Stimulated activated CD4-positive, alpha-beta T cell treated with anti-CD3 and anti-CD28 coated beads, TNF-alpha, amount 100 ng/mL, for 48 hours (primary cell): ENCODE measurements at regions not wholly inside any gene's neighbourhood (a gene's known extent, or its start where the extent isn't known, plus 50 kb on each side); places are given as distances from the start of the nearest gene placed in this dataset.

ENCODE experiments used
- DNase-seq, 3 donors: peaks; one replicate each; pipeline ENCODE4 v3.0.0-alpha.2; 2020; ENCODE audit warnings: low read depth in 3 of 3

DNA sequence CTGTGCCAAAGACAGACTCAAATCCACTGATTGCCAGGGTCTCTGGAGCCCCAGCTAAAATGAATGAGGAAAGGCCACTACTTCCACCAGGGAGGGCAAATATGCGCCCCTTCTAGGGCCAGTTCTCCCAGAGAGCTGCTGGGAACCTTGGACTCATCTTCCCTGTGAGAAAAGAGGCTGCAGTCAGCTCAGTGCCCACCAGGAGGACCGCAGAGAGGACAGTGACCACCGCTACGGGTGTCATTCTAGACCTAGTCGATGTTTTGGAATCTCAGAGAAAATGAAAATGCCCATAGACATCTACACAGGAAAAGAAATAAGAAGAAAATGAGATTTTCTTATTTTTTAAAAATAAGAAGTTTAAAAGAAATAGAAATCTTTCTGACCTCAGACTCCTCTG is 235.1 kb downstream of the UQCRFS1 start:
- no peak for DNase-seq

DNA sequence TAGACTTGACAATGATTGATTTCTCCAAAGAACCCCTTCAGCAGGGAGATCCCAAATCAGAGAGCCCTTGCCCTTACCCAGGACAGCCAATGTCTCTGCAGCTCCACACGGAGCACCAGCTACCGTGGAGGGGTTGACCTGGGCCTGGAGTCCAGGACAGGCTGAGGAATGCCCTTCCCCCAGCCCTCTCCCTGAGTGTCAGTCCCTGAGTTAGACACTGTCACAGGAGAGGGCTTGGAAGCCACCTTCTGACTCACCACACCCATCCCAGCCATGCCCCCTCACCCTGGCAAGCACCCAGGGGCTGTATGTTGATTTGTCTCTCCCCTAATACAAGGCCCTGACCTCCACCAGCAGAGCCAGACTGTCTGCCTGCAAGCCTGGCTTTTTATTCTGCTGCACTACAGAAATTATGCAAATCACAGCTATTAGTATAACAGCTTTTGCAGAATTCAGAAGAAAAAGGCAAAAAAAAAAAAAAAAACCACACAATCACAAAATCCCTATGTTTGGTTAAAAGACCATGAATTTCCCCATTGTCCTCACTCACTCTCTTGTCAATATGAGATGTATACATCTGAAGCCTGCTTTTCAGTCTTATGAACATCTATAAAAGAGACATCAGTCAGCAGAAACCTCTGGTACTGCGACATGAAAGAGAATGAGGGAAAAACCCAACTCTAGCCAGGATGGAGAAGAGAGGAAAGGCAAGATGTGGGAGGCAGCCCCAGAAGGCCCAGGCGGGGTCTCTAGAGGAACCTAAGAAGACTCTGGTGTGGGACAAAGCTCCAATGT is 240.7 kb downstream of the UQCRFS1 start:
- no peak for DNase-seq

DNA sequence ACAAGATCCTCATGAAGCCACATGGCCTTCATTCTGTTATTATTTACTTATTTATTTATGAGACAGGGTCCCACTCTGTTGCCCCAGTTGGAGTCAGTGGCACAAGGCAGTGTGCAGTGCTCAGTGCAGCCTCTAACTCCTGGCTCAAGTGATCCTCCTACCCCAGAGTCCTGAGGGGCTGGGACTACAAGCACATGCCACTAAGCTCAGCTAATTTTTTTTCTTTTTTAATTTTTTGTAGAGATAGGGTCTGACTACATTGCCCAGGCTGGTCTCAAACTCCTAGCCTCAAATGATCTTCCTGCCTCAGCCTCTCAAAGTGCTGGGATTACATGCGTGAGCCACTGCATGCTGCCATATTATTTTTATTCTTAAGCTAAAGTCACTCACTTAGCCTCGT is 241.4 kb downstream of the UQCRFS1 start:
- no peak for DNase-seq

GRCh38 chr19:28971049-28971448 is 241.9 kb downstream of the UQCRFS1 start:
- DNase-seq: no peak

DNA sequence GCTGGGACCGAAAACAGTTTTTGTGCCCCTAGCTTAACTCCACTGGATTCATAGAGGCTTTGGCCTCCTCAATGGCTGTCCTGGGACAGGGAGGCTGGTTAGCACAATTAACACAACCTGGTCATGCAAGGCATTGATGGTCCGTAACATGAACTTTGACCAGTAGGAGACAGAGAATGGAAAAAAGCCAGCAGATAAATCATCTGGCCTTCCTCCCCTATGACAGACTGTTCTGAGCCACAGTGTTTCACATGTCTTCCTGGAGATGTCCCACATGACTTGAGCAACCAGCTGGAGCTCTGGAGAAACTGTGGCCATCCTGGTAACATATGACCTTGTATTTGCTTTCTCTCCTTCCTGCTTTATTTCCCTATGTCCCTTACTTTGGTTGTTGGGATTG is 244.2 kb downstream of the UQCRFS1 start:
- no peak for DNase-seq

- DNase-seq: no peak
Measured at GRCh38 chr19:28966737-28967399, 246.1 kb downstream of the UQCRFS1 start.

GRCh38 chr19:28964500-28964899 is 248.5 kb downstream of the UQCRFS1 start:
- DNase-seq: no peak

DNA sequence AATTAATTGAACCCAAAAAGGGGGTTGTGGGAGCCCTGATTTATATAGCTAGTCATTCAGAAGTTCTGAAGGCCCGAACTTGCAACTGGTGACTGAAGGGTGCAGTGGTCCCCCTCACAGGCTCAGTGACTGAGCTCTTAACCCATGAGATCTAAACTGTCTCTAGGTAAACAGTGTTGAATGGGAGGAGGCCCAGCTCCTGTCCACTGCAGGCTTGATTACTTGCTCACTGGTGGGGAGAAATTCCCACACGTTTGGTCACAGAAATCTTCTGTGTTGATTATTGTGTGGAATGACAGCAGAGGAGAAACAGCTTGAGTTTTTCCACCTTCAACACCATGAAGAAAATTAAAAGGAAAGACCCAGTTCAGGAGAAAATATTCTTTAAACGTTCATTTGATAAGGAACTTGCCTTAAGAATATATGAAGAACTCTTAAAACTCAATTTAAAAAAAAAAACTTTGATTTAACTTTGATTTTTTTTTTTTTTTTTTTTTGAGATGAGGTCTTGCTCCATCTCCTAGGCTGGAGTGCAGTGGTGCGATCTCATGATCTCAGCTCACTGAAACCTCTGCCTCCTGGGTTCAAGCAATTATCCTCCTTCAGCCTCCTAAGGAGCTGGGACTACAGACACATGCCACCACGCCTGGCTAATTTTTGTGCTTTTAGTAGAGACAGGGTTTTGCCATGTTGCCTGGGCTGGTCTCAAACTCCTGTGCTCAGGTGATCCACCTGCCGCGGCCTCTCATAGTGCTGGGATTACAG is 249.3 kb downstream of the UQCRFS1 start:
- DNase-seq: no peak

DNA sequence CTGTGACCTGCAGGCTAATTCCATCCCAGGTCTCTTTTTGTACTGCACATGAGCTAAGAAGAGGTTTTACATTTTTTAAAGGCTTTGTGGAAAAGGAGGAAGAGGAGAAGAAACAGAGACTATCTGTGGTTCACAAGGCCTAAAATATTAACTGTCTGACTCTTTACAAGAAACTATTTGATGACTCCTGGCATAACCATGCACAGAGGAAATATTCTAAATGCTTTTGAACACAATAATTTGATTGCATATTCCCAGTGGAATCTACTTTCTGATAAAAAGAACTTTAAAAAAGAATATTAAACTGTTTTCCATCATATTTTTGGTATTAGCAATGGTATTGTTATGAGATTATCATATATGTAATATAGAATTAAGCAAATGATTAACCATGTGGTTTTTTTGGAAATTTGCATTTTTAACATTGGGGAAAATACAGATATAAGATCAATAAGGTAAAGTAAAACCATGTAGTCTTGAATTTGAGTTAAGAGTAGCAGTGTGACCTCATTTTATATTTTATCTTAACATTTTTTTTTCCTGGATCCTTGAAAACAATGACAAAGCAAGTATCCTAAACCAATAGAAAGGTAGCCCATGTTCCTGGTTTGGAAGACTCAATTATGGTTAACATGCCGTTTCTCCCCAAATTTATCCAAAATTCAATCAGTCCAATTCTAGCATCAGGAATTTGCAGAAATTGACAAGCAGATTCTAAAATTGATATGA is 251.0 kb downstream of the UQCRFS1 start:
- DNase-seq: no peak

- no peak for DNase-seq
Measured at GRCh38 chr19:28960986-28961705, 251.8 kb downstream of the UQCRFS1 start.

DNA sequence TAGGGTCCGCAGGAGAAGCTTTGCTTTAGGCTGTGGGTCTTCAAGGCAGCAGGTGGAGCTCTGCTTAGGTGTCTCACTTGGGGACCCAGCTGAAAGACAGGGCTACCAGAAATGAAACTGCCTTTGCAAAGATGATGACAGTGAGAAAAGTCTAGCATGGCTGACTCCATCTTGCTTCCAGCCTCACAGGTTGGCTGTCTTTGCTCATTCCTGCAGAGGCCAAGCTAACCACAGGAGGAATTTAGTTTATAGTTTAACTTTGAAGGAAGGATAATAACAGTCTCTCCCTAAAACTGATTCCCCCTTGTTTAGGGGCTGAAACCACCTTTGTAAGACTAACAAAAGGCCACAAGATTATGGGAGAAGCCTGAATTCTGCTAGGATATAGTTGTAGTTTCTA is 252.4 kb downstream of the UQCRFS1 start:
- no peak for DNase-seq

DNA sequence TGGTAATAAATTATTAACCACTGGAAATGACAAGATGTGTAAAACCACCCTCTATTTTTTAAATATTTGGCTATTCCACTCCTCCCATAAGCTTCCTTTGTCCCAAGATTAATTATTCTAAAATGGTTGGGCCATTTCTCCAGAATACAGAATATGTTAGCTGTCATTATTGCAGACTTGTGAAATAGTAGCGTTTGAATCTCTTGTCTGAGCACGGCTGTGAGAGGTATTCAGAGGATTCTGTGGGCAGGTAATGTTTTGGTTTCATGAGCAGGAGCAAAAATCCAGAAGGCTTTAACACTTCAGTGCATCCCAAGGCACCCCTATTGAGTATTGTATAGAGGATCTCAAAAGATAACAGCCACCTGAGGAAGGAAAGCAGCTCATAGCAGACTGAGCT is 256.0 kb downstream of the UQCRFS1 start:
- no peak for DNase-seq

DNA sequence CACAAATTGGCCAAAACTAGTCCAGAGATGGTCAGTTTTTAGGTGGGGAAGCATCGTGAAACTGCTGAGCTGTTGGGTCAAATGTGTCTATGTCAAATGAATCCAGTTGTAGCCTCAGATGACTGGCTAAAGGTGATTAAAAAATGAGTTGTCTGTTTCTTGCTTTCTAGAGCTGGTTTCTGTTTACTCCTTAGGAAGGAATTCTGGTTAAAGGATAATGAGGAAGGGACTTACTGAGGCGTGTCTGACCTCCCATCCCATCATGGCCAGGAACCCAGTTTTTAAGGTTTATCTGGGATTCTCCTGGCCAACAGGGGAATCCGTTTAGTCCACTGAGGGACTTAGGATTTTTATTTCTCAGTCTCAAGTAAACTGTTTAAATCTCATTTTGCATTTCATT is 256.5 kb downstream of the UQCRFS1 start:
- no peak for DNase-seq

GRCh38 chr19:28949535-28949934 is 263.4 kb downstream of the UQCRFS1 start:
- no peak for DNase-seq

GRCh38 chr19:28949027-28949426 is 263.9 kb downstream of the UQCRFS1 start:
- DNase-seq: no peak

DNA sequence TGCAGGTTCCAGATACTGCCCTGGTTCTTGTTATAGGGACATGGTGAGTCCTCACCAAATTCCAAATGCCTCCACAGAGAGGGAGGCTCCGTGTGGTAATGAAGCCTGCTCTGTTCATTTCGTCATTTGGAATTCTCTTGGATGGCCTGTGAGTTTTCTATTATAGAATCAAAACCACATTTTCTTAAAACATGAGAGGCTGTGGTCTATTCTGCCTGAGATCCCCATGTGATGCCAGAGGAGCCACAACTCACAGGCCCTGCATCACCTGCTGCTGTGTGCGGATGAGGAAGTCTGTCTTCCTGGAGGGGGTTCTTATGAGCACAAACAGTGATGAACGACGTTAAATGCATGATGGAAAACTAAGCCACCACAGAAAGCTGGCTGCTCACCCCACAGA is 264.4 kb downstream of the UQCRFS1 start:
- no peak for DNase-seq

GRCh38 chr19:28948026-28948425 is 264.9 kb downstream of the UQCRFS1 start:
- DNase-seq: no peak

- no peak for DNase-seq
Measured at GRCh38 chr19:28943651-28944050, 269.3 kb downstream of the UQCRFS1 start.

DNA sequence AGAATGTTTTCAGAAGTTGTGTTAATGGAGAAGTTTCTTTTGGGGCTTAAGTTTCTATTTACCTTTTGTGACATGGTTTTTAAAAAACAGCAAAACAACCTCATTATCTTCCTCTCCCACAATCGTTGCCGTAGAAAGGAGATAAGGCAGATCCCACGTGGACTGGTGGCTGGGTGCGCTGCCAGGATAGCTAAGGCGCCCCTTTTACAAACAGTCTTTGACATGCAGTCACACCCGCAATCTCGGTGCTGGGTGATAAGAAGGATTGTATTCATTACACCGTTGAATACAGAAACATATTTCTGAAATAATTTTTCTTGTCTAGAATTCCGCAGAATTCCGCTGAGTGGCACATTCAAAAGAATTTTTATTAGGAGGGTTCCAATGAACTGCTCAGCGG is 271.1 kb downstream of the UQCRFS1 start:
- no peak for DNase-seq

GRCh38 chr19:28940751-28941500 is 272.0 kb downstream of the UQCRFS1 start:
- DNase-seq: no peak

DNA sequence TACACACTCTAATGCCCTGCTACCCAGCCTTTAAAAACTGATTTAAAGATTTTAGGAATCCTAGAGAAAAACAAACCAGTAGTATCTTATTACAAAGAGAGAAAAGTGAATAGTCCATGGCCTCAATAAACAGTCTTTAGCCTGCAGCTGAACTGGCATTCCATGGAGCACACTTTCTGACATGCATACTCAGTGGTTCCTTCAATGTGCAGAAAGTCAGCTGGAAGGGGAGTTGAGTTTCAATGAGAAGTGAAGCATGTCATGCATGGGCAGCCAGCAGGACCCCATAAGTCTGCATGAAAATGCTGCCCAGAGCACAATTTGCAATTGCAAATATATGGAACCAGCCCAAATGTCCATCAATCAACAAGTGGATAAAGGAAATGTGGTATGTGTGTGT is 273.7 kb downstream of the UQCRFS1 start:
- DNase-seq: no peak
